ENCODE measurements at regions not wholly inside any gene's neighbourhood (a gene's known extent, or its start where the extent isn't known, plus 50 kb on each side); places are given as distances from the start of the nearest gene placed in this dataset. TPM values are rescaled to one million over a fixed set of nuclear protein-coding genes. Genes with fewer than 3 reads are reported as not detected.

DNA sequence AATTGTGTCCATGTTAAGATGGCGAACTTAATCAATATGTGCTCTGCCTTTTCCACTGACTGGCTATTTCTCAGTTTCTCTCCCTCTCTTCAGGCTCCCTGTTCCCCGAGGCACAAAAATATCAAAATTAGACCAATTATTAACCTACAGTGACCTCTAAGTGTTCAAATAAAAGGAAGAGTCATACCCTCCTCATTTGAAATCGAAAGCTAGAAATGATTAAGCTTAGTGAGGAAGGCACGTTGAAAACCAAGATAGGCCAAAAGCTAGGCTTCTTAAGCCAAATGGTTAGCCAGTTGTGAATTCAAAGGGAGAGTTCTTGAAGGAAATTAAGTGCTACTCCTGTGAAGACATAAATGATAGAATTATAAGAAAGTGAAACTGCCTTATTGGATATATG is 81.1 kb upstream of the MBL2 start:
- DNase-seq (no peak), ATAC-seq (ENCODE audit: low read depth) (no peak)
- Histone ChIP-seq H3K79me2 (ENCODE audit: control insufficient read depth, insufficient read depth, low read length) (no peaks in the 10 kb centered on the region), H3K27me3 (replicated peaks in 1 of 4; ENCODE audit: control extremely low read depth in 1 of 4, control insufficient read depth in 3 of 4, insufficient read depth in 4 of 4, low read length in 3 of 4) (no peaks in the 10 kb centered on the region), H3K4me2 (replicated peaks; ENCODE audit: low read depth, low read length, poor library complexity, severe bottlenecking) (no peak overlapping the region), H3K9me3 (ENCODE audit: control extremely low read depth in 1 of 3, control insufficient read depth in 2 of 3, insufficient read depth in 1 of 3, low read length in 2 of 3) (peaks cover 0 to 3% (median 0%) of the 10 kb centered on the region in 3 donors), H3K4me3 (ENCODE audit: control extremely low read depth in 1 of 5, extremely low read depth in 1 of 5, insufficient read depth in 1 of 5, low read depth in 2 of 5, low read length in 4 of 5) (no peak overlapping the region), H3K9ac (ENCODE audit: low read length) (no peak overlapping the region), H3K27ac (ENCODE audit: low read length in 2 of 2) (no peak overlapping the region), H3K36me3 (replicated peaks in 1 of 2; ENCODE audit: control extremely low read depth in 1 of 2, control insufficient read depth in 1 of 2, extremely low read depth in 1 of 2, insufficient read depth in 2 of 2, low read length in 1 of 2) (no peaks in the 10 kb centered on the region), H3K4me1 (ENCODE audit: control insufficient read depth in 2 of 2, insufficient read depth in 2 of 2, low read length in 2 of 2) (no peaks in the 10 kb centered on the region), H2AFZ (ENCODE audit: insufficient read depth, low read depth, low read length, poor library complexity, severe bottlenecking) (no peak overlapping the region), H4K20me1 (ENCODE audit: control insufficient read depth, insufficient read depth, low read length, poor library complexity, severe bottlenecking) (no peaks in the 10 kb centered on the region)
- WGBS (ENCODE audit: insufficient coverage) = no CpG with 5 or more reads among the region's 4 CpGs
- H3K4me3 Mint-ChIP-seq = no peak overlapping the region
- H3K27me3 Mint-ChIP-seq = no peaks in the 10 kb centered on the region
- no peaks in the 10 kb centered on the region for H3K9me3 Mint-ChIP-seq (ENCODE audit: insufficient read depth)
- TF ChIP-seq EZH2 (IDR thresholded peaks at IDR 0.05; ENCODE audit: borderline replicate concordance, insufficient read depth, low read depth, low read length, poor library complexity, severe bottlenecking) = no peak
- TF ChIP-seq, protein P1, sequence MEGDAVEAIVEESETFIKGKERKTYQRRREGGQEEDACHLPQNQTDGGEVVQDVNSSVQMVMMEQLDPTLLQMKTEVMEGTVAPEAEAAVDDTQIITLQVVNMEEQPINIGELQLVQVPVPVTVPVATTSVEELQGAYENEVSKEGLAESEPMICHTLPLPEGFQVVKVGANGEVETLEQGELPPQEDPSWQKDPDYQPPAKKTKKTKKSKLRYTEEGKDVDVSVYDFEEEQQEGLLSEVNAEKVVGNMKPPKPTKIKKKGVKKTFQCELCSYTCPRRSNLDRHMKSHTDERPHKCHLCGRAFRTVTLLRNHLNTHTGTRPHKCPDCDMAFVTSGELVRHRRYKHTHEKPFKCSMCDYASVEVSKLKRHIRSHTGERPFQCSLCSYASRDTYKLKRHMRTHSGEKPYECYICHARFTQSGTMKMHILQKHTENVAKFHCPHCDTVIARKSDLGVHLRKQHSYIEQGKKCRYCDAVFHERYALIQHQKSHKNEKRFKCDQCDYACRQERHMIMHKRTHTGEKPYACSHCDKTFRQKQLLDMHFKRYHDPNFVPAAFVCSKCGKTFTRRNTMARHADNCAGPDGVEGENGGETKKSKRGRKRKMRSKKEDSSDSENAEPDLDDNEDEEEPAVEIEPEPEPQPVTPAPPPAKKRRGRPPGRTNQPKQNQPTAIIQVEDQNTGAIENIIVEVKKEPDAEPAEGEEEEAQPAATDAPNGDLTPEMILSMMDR (IDR thresholded peaks at IDR 0.05) = no peak
- H3K27ac Mint-ChIP-seq = no peak overlapping the region
- H3K4me1 Mint-ChIP-seq = no peaks in the 10 kb centered on the region
- CTCF ChIA-PET = no interaction called here
- POLR2A ChIA-PET = no interaction called here
- intact Hi-C loops (cut with micrococcal nuclease) = no loop called here

DNA sequence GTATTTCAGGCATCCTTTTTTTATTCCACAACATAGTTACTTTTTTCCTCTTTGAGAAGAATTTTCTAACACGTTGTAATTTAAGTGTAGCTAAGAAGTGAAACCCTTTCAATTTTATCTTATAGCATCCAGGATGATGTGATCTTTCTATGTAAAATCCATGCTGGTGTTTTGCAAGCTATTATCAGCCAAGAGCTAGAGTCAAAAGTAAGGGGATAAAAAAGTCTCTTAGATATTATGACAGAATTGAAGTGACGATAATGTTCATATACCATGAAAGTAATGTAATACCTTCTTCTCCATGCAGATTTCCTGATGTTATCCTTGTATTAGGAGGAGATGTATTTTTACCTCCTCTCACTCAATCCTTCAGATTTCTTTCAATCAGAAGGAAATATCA is 64.2 kb upstream of the MBL2 start:
- H3K27ac ChIP-seq (ENCODE audit: low read length in 2 of 2) = no peak overlapping the region
- intact Hi-C loops (cut with micrococcal nuclease) = no loop called here
- H3K4me1 ChIP-seq (ENCODE audit: control insufficient read depth in 2 of 2, insufficient read depth in 2 of 2, low read length in 2 of 2) = no peaks in the 10 kb centered on the region
- no peaks in the 10 kb centered on the region for H4K20me1 ChIP-seq (ENCODE audit: control insufficient read depth, insufficient read depth, low read length, poor library complexity, severe bottlenecking)
- no peaks in the 10 kb centered on the region for H3K27me3 Mint-ChIP-seq
- WGBS (ENCODE audit: insufficient coverage) = no CpG with 5 or more reads among the region's 2 CpGs
- no peak overlapping the region for H3K4me3 ChIP-seq (ENCODE audit: control extremely low read depth in 1 of 5, extremely low read depth in 1 of 5, insufficient read depth in 1 of 5, low read depth in 2 of 5, low read length in 4 of 5)
- H3K9me3 ChIP-seq (ENCODE audit: control extremely low read depth in 1 of 3, control insufficient read depth in 2 of 3, insufficient read depth in 1 of 3, low read length in 2 of 3) = peaks cover 0 to 1% (median 0%) of the 10 kb centered on the region in 3 donors
- no peak overlapping the region for H3K4me2 ChIP-seq (replicated peaks; ENCODE audit: low read depth, low read length, poor library complexity, severe bottlenecking)
- H3K27me3 ChIP-seq (replicated peaks in 1 of 4; ENCODE audit: control extremely low read depth in 1 of 4, control insufficient read depth in 3 of 4, insufficient read depth in 4 of 4, low read length in 3 of 4) = no peaks in the 10 kb centered on the region
- ATAC-seq (ENCODE audit: low read depth) = no peak
- H3K27ac Mint-ChIP-seq = no peak overlapping the region
- no peaks in the 10 kb centered on the region for H3K79me2 ChIP-seq (ENCODE audit: control insufficient read depth, insufficient read depth, low read length)
- ChIA-PET POLR2A (no interaction called here), CTCF (no interaction called here)
- H3K4me3 Mint-ChIP-seq = no peak overlapping the region
- H2AFZ ChIP-seq (ENCODE audit: insufficient read depth, low read depth, low read length, poor library complexity, severe bottlenecking) = no peak overlapping the region
- H3K36me3 ChIP-seq (replicated peaks in 1 of 2; ENCODE audit: control extremely low read depth in 1 of 2, control insufficient read depth in 1 of 2, extremely low read depth in 1 of 2, insufficient read depth in 2 of 2, low read length in 1 of 2) = no peaks in the 10 kb centered on the region
- no peaks in the 10 kb centered on the region for H3K4me1 Mint-ChIP-seq
- no peak overlapping the region for H3K9ac ChIP-seq (ENCODE audit: low read length)
- H3K9me3 Mint-ChIP-seq (ENCODE audit: insufficient read depth) = peaks cover 8% of the 10 kb centered on the region
- DNase-seq = no peak
- no peak for TF ChIP-seq EZH2 (IDR thresholded peaks at IDR 0.05; ENCODE audit: borderline replicate concordance, insufficient read depth, low read depth, low read length, poor library complexity, severe bottlenecking)
- TF ChIP-seq, protein P1 (IDR thresholded peaks at IDR 0.05) = no peak

Small RNAs in the stretch of these regions (small RNA-seq; reads per million reads assigned to genes)
- gene RF00019 (ENCODE audit: insufficient read length, low read depth, low replicate concordance) (not detected), gene RNA5SP318 (ENCODE audit: insufficient read length, low read depth, low replicate concordance) (not detected), gene SNRPEP8 (ENCODE audit: insufficient read length, low read depth, low replicate concordance) (not detected)

Measured in B cell (primary cell).